VCaP (cell line): ENCODE measurements at regions not wholly inside any gene's neighbourhood (a gene's known extent, or its start where the extent isn't known, plus 50 kb on each side); places are given as distances from the start of the nearest gene placed in this dataset.
"Not testable (repeated sequence)": the region's sequence is repeated elsewhere in the genome, so short reads cannot be mapped to it uniquely, and the experiment has no call there.

Experiments used
- H3K27ac ChIP-seq: fragments of 450-650 bp; 2 replicates; pipeline ENCODE4 v1.5.1; 2017
- TF ChIP-seq, protein P1 (sequence below): fragments of 450-650 bp; conservative IDR thresholded peaks from 2 replicates; pipeline ENCODE4 v1.5.1; 2017; ENCODE audit warnings: mild to moderate bottlenecking, moderate library complexity

DNA sequence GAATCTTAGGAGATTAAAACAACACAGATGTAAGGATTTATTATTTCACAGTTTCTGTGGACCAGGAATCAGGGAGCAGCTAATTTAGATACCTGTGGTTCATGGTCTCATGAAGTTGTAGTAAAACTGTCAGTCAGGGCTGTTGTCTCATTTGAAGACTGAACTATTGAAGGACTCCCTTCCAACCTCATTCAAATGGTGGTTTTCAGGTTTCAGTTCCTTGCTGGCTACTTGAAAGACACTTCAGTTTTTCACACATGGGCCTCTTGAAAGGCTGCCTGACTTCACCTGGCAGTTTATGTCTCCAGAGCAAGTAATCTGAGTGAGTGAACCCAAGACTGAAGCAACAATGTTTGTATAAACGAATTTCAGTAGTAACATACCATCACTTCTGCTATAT lies 915.9 kb downstream of the PLA2G4A start:
- TF ChIP-seq, protein P1, sequence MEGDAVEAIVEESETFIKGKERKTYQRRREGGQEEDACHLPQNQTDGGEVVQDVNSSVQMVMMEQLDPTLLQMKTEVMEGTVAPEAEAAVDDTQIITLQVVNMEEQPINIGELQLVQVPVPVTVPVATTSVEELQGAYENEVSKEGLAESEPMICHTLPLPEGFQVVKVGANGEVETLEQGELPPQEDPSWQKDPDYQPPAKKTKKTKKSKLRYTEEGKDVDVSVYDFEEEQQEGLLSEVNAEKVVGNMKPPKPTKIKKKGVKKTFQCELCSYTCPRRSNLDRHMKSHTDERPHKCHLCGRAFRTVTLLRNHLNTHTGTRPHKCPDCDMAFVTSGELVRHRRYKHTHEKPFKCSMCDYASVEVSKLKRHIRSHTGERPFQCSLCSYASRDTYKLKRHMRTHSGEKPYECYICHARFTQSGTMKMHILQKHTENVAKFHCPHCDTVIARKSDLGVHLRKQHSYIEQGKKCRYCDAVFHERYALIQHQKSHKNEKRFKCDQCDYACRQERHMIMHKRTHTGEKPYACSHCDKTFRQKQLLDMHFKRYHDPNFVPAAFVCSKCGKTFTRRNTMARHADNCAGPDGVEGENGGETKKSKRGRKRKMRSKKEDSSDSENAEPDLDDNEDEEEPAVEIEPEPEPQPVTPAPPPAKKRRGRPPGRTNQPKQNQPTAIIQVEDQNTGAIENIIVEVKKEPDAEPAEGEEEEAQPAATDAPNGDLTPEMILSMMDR = no peak
- H3K27ac ChIP-seq = no peak overlapping the region

DNA sequence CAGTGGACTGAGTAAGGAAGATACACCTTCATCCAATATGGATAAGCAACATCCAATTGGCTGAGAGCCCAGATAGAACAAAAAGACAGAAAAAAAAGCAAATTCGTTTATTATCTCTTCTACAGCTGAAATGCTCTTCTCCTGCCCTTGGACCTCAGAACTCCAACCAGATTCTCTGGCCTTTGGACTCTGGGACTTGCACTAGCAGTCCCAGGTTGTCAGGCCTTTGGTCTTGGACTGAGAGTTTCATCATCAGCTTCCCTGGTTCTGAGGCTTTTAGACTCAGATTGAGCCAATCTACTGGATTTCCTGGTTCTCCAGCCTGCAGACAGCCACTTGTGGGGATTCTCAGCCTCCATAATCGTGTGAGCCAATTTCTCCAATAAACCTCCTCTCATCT lies 926.8 kb downstream of the PLA2G4A start:
- TF ChIP-seq, protein P1 = no peak
- H3K27ac ChIP-seq = no peak overlapping the region

DNA sequence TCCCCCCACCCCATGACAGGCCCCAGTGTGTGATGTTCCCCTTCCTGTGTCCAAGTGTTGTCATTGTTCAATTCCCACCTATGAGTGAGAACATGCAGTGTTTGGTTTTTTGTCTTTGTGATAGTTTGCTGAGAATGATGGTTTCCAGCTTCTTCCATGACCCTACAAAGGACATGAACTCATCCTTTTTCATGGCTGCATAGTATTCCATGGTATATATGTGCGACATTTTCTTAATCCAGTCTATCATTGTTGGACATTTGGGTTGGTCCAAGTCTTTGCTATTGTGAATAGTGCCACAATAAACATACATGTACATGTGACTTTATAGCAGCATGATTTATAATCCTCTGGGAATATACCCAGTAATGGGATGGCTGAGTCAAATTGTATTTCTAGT lies 927.9 kb downstream of the PLA2G4A start:
- H3K27ac ChIP-seq = not testable (repeated sequence)

- H3K27ac ChIP-seq = peak overlapping the region; percentile 78
- TF ChIP-seq, protein P1 = no peak
Measured at GRCh38 chr1:187759825-187760333, 931.1 kb downstream of the PLA2G4A start.

GRCh38 chr1:187762118-187762517 lies 933.4 kb downstream of the PLA2G4A start:
- TF ChIP-seq, protein P1 = no peak

DNA sequence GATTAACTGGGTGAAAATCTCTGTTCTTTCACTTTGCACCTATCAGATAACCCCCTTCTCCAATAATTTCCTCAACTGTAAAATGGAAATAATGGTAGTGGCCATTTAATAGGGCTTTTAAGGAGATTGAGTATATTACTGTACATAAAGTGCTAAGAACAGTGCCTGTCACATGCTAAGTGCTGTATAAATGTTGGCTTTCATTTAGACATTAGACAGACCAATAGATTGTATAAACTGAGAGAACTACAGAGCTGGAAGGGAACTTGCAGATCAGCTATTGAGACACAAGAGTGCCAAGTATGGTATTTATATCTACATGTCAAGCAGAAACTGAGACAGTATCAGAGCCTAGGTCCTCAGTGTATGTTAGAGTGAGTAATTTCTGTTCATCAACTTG lies 934.7 kb downstream of the PLA2G4A start:
- no peak overlapping the region for H3K27ac ChIP-seq
- TF ChIP-seq, protein P1 = no peak

More at GRCh38 chr1:187762118-187762517, 933.4 kb downstream of the PLA2G4A start:
- H3K27ac ChIP-seq = peak overlapping the region; percentile 56; the same call in 1 of the 2 replicates

GRCh38 chr1:187763976-187764375 lies 935.2 kb downstream of the PLA2G4A start:
- TF ChIP-seq, protein P1 = no peak
- no peak overlapping the region for H3K27ac ChIP-seq

DNA sequence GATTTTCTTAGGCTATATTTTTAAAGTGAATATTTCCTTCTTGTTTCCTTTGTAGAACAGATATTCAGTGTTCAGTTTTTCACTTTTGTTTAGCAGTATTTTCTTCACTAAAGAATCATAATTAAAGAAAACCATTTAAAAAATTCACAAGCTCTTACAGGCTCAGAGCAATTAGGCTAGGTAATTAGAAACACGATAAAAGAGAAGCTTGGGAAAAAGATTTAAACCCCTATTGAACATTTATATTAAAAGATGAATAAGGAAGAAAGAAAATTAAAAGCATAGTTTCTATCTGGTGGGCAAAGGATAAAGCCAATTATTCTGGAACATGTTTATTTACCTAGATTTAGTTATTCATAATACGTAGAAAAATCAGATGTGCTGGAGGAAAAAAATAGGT lies 942.6 kb downstream of the PLA2G4A start:
- TF ChIP-seq, protein P1 = no peak
- peak overlapping the region; percentile 59 for H3K27ac ChIP-seq
